Iris pigment epithelial cell (primary cell): ENCODE measurements at regions not wholly inside any gene's neighbourhood (a gene's known extent, or its start where the extent isn't known, plus 50 kb on each side); places are given as distances from the start of the nearest gene placed in this dataset.

ENCODE experiments used
- DNase-seq: peaks from one replicate; pipeline ENCODE4 v3.0.0-alpha.2; 2011; ENCODE audit warnings: low read depth

DNA sequence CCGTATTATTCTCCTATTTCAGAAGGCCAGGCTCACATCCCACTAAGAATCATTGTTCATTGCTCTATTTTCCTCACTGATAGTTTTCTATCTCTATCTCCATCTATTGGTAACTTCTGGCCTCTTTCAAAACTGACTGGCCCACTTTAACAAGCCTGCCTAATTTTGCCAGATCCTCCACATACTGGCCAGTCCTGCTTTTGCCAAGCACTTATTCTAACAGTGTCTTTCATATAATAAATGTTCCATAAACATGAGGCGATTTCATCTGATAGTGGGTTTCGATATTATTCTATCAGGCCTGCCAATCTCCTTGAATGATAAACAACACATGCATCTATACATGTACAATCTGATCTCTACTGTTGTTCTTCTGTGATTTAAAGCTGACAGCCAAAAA, 125.9 kb upstream of the KCNH7 start:
- DNase-seq, result no peak

DNA sequence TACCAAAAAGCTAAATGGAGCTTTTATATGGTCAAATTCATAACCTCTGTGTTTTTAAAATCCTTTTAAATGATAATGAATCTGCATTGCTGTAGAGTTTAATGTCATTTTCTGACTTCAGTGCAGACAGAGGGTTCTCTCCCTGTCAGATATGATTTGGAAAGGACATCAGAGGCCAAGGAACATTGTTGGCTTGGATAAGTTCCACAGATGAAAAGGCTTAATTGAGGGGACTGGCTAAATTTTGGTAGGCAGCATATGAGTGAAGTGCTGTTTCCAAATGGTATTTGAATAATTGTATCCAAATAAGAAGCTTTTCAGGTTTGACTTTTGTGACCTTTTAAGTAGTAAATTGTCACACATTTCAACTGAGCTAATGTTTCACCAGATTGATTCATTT, 124.6 kb upstream of the KCNH7 start:
- DNase-seq, result no peak

DNA sequence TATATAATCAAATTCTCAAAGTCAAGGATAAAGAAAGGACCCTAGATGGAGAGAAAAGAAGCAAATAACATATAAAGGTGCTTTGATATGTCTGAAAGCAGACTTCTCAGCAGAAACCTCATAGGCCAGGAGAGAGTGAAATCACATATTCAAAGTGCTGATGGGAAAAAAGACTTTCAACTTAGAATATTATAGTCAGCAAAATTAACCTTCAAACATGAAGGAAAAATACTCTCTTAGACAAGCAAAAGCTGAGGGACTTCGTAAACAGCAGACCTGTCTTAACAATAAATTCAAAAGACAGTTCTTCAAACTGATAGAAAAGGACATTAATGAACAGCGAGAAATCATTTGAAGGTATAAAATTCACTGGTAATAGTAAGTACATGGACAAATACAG, 107.2 kb upstream of the KCNH7 start:
- no peak for DNase-seq

- DNase-seq, result no peak
Observed at GRCh38 chr2:162938387-162938786, 99.8 kb upstream of the KCNH7 start.

GRCh38 chr2:162934191-162934590, 95.6 kb upstream of the KCNH7 start:
- DNase-seq, result no peak

GRCh38 chr2:162932416-162932815, 93.8 kb upstream of the KCNH7 start:
- DNase-seq, result no peak

- peak; percentile 34 for DNase-seq
Observed at GRCh38 chr2:162929571-162929970, 91.0 kb upstream of the KCNH7 start.

DNA sequence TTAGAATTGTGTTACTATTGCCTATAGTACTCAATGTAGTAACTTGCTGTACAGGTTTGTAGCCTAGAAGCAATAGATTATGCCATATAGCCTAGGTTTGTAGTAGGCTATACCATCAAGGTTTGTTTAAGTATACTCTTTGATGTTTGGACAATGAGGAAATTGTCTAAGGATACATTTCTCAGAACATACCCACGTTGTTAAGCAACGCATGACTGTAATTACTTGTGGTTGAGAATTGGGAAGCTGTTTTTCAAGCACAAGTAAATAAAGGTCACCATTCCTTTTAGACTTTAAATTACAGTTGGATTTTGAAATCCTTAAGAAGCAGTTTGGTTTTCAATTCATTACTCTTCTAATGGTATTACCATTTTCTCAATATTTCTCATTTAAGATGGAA, 89.8 kb upstream of the KCNH7 start:
- DNase-seq, result no peak

- peak; percentile 20 for DNase-seq
Observed at GRCh38 chr2:162926907-162927306, 88.3 kb upstream of the KCNH7 start.

DNA sequence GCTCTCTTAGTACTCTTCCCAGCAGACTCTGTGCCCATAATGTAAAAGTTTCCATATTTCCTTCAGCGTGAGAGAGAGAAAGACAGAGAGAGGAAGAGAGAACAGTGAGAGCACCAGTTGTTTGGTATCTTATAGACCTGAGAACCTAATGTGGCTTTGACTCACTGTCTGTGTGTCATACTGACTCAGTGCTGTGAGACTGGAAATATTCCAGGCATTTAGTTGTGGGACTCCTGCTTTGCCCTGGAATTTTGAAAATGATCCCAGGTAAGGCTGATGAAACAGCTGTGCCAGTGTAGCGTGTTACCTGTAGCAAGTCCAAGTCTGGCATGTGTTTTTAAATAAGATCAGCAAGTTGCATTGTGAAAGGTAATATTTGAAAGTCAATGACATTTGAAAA, 87.9 kb upstream of the KCNH7 start:
- DNase-seq, result peak; percentile 51

- DNase-seq, result no peak
Observed at GRCh38 chr2:162925595-162925994, 87.0 kb upstream of the KCNH7 start.

DNA sequence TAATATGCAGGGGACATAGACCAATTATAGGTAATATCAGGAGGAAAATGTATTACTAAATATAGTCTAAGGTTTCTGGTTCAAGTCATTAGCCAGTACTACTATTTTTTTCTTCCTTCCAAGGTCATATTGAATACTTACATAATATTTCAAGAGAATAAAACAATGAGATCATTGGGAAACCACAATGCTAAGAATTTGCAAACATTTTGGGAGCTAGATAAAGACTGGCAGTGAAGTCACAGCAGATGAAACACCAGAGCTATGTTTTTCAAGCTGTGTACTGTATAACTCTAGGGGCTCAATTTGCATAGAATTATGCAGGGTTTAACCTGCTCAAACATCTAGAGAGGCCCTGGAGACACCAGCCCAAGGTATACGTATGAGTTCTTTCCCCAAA, 80.5 kb upstream of the KCNH7 start:
- DNase-seq, result peak; percentile 19

DNA sequence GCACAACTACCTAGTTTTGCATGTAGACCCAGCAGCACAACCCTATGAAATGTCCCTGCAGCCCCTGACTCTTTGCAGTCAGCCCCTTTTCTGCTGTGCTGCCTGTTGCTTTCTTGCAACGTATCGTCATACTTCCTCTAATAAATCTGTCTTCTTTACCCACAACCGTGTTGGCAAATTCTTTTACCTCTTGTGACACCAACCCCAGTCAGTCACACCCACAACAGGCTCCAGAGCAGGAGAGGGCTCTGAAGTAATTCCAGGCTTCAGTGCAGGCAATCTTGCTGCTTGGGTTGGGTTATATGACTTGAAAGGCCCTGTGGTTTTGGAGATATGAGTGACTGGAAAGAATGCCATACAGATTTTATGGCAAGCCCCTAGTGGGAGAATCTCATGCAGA, 79.1 kb upstream of the KCNH7 start:
- DNase-seq, result no peak

- DNase-seq, result no peak
Observed at GRCh38 chr2:162916286-162916801, 77.8 kb upstream of the KCNH7 start.

DNA sequence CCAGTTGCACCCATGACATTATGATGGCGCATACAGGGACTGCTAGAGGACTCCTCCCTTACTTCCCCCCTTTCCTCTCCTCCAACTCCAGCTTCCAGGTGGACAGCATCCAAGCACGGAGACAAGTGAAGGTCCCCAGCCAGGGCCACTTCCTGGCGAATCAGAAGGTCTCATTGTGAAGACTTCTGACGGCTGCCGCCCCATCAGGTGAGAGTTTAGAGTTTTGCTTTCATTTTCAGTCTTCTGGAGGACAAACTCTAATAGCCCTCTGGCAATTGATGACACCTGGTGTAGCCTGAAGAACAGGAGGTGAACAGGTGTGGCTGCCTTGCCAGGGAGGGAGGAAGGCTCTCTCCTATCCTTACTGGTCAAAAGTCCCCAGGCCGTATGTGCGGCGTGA, 77.3 kb upstream of the KCNH7 start:
- DNase-seq, result no peak

- DNase-seq, result no peak
Observed at GRCh38 chr2:162914161-162914560, 75.6 kb upstream of the KCNH7 start.

GRCh38 chr2:162912787-162913186, 74.2 kb upstream of the KCNH7 start:
- no peak for DNase-seq

- no peak for DNase-seq
Observed at GRCh38 chr2:162908567-162908966, 70.0 kb upstream of the KCNH7 start.

DNA sequence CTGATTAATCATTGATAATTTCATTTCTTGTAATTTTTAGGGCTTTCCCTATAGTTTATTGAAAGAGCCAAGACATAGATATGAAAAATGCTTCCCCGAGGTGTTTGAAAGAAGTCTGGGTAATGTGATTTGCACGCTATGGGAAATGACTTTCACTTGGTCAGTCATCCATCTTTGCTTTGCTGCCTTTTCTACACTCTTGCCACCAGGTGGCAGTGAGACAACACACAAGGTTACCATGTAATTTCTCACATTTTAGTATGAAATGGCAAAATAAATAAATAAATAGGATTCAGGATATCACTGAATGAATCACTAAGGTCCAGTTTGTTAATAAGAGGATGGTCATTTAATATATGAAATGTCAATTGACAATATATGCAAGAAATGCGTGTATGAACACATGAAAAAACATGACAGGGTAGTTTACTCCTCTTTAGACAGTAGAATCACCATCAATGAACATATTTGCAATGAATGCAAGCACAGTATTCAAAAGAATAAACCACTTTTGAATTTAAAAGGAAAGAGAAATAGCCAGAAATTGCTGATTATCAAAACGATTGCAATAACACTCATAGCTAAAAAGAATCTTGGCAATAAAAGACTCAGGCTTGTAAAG, 52.2 kb upstream of the KCNH7 start:
- peak; percentile 75 for DNase-seq

GRCh38 chr2:162888652-162889051, 50.1 kb upstream of the KCNH7 start:
- no peak for DNase-seq
